ENCODE measurements at regions not wholly inside any gene's neighbourhood (a gene's known extent, or its start where the extent isn't known, plus 50 kb on each side); places are given as distances from the start of the nearest gene placed in this dataset.

DNA sequence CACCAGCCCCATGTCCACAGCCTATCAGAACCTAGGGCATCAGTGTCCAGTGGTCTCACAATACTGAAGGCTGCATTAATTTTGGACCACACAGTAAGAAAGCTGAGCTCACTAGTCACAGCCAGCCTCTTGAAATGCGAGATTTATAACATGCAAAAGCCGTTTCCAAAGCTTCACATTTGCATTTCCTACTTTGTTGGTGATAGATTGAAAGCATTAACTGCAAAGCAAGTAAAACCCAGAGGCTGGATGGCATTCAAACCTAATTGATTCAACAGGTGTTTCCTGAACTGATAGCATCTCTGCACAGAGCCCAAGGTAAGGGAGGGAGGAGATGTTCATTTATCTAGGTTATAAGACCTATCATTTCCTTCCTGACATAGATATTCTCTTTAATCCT lies 410.1 kb downstream of the OMA1 start:
- no peak for DNase-seq (ENCODE audit: low spot score)

DNA sequence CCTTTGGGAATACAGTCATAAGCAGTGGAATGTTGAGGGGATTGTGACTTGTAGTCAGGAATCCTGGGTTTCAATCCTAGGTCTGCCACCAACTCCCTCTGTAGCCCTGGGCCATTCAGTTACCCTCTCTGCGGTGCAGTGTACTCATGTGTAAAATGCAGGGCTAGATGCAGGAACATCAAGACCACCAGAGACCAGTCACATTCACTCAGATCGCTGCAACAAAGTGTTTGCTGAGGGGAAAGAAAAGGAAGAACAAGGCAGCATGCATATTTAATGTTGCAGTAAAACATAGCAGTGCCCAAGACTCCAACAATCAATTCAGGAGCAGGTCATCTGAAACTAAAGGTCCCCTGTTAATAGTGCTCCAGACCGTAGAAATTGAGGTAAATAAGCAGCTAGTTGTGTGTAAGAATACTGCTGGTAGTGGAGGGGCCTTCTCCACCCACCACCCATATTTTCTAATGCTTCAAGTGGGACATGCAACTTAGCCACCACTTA lies 410.7 kb downstream of the OMA1 start:
- DNase-seq (ENCODE audit: low spot score) = no peak

- no peak for DNase-seq (ENCODE audit: low spot score)
Observed at GRCh38 chr1:58133562-58133961, 413.0 kb downstream of the OMA1 start.

DNA sequence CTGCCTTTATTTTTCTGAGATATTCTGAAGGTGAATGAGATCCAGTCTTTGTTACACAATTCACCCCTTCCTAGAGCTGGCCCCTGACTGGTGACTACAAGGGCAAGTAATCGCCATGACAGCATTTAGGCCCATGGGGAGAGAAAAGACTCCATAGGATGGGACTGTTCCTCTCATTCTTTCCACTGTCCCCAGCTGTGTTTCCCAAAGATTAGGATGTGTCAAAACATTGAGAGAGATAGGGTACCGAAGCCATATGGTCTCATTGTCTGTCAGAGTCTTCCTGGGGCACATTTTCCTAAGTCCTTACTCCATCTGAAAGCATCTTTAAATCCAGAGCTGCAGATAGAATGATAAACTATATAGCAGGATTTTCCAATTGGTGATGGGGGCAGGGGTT lies 423.5 kb downstream of the OMA1 start:
- DNase-seq (ENCODE audit: low spot score) = no peak

DNA sequence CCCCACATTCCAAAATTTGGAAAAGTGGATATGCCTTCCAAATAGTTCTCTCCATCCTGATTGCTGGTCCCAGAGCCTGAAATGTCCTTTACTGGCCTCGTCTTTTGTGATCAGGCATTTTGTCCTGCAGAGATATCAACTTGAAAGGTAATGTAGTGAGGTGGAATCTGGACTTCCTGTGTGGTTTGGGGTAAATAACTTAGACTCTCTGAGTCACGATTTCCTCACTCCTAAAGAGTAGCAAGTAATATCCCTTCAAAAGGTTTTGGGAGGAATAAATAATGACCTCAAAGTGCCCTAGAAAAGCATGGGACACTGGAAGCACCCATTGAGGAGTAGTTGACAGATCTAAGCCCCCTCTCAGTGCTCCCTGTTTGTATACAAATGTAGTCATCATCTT lies 426.6 kb downstream of the OMA1 start:
- no peak for DNase-seq (ENCODE audit: low spot score)

DNA sequence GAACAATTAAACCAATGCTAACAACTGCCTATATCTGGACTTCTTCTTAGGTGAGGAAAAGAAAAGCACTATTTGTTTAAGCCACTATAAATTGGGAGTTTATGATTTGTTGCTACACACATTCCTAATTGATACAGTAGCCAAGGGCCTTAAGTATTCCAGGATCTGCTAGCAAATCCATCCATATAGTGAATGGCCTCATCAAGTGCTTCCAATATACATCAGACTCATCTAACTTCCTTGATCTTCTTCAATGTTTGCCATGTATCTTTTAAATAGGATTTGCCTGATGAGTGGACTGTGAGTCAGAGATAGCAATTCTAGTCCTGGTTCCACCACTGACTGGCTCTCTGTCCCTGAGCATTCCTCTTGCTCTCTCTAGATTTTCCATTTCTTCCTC lies 430.2 kb downstream of the OMA1 start:
- DNase-seq (ENCODE audit: low spot score) = no peak

DNA sequence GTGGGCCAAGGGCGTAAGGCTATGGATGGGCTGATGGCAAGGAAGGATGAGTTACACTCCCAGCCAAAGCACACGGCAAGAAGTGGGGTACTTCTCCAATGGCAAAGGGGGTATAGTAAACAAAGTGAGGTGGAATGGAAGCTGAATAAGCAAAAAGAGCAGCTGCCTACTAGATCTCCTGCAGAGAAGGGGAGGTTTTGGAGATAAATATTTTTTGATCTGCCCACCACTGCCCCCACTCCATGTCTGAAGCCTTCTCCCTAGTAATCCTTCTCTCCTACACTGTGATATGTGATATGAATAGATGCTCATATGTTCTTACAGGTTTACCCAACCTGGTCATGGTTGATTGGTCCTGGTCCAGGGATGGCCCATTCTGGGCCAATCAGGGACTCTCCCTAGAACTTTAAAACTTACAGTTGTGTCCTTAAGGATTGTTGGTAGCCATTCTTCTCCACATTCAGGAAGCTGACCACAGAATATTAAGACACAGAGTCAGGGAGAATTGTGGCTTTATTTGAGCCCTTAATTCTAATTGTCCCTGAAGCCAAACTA lies 436.8 kb downstream of the OMA1 start:
- DNase-seq (ENCODE audit: low spot score) = no peak

- no peak for DNase-seq (ENCODE audit: low spot score)
Observed at GRCh38 chr1:58108783-58109182, 437.7 kb downstream of the OMA1 start.

DNA sequence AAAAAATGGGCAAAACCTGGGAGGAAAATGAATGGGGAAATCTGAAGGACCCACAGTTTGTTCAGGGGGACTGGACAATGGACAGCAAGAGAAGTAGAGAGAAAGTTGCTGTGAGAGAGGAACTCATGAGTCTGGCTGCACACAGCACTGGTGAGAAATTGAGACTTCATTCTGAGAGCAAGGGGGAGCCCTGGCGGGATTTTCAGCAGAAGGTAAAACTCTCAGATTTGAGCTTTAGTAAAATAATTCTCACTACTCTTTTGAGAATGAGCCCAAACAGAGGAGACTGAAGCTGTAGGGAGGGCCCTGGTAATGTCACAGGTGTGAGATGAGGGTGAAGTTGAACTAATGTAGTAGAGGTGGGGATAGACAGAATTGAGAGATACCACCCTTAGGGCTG lies 438.6 kb downstream of the OMA1 start:
- no peak for DNase-seq (ENCODE audit: low spot score)

- DNase-seq (ENCODE audit: low spot score) = no peak
Observed at GRCh38 chr1:58104960-58105359, 441.6 kb downstream of the OMA1 start.

- DNase-seq (ENCODE audit: low spot score) = no peak
Observed at GRCh38 chr1:58096714-58097113, 449.8 kb downstream of the OMA1 start.

DNA sequence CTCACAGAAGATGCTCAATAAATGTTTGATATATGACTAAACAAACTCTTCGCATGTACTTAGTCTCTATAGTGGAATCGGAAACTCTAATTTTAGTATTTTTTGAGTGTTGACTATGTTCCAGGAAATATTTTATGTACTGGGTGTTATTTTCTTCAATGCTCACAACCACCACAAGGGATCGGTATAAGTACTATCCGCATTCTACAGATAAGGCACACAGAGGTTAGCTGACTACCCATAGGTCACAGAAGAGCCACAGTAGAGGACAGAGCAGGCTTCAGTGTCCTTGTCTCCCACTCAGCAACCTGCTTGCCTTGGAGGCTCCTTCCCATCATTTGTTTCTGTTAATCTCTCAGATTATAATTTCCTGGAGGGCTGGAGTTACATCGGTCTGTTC lies 451.3 kb downstream of the OMA1 start:
- DNase-seq (ENCODE audit: low spot score) = no peak

DNA sequence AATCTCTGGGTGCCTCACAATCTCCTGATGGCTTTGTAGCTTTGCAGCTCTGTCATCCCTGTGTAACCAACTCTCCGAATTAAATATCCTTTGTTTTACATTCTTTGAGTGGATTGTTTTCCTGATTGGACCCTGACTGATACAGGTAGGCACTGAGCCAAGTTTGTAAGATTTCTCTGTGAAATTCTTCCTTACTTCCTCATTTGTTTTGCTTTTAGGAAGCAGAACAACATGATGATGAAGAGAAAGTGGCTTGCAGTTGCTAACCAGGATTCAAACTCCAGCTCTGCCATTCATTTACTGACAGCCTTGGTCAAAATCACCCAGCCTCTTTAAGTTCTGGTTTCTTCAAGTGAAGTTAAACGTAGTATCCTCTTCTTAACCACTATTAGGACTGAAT lies 452.3 kb downstream of the OMA1 start:
- DNase-seq (ENCODE audit: low spot score) = no peak

DNA sequence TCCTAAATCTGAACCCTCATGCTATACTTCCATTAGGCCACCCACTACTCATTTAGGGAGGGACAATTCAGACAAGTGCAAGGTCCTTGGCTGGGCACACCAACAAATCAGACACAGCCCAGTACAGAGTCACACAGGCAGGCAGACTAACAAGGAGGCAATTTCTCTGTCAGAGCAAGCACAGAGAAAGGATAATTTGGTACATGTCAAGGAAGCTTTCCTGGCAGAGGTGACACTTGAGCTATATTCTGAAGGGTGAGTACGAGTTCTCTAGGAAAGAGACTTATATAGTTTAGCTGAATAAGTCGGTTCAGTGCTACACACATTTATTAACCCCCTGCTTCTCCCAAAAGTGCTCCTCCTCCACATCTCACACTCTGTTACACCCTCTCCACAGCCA lies 455.9 kb downstream of the OMA1 start:
- DNase-seq (ENCODE audit: low spot score) = no peak

DNA sequence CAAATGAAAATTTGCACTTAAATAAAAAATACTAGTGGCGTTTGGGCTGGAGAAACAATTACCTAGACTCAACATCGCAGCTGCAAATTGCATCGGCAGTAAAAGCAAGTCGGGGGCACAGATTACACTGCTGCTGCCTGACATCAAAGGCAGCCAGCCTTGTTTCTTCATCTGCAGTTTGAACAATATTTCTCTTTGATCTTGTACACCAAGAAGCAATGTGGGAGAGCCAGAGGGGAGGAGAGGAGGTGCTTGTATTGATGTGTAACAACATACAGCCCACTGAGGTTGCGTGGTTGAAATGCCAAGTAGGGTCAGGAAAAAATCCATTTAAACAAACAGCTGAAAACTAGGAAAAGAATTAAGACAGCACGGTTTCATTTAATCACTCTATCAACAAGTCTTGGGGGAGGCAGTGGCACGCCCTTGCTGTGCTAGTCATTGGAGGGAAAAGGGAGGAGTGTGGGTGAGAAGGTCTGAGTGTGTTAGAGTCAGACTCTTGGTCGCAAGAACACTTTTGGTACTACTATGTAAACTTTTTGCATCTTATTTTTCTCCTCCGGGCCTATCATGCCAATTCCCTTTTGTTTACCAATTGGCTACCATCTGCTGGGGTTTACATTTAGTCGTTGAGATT lies 456.5 kb downstream of the OMA1 start:
- no peak for DNase-seq (ENCODE audit: low spot score)

DNA sequence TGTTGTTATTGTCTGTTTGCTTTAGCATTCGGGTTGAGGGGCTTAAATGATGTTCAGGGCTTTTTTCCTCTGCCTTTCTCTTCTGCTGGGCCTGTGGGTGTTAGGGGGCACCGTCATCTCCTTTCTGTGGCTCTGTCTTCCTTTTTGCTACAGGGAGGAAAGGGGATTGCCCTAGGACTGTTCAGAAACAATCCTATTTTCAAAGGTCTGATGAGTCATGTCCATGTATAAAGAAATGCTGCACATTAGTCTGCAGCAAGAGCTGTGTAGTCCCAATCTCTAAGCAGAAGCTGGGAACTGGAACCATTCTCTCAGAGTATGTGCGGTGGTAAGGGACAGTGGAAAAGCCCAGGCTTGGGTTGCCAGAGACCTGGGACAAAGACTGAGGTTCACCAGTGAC lies 462.3 kb downstream of the OMA1 start:
- no peak for DNase-seq (ENCODE audit: low spot score)

- DNase-seq (ENCODE audit: low spot score) = no peak
Observed at GRCh38 chr1:58082596-58082995, 463.9 kb downstream of the OMA1 start.

DNA sequence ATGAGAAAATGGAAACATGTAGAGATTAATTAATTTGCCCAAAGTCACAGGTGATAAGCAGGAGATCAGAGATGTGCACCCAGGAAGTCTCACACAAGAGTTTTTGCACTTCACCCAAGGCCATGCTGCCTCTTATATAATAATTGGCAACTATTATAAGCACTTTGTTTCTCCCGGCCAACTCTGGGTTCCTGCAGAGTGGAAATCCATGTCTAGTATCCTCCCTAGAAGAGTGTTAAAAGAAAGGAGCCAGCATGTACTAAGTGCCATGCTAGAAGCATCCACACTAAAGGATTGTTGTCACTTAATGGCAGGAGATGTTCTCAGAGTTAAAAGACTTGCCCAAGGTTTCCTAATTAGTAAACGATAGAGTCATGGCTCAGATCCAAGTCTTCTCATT lies 470.3 kb downstream of the OMA1 start:
- no peak for DNase-seq (ENCODE audit: low spot score)

DNA sequence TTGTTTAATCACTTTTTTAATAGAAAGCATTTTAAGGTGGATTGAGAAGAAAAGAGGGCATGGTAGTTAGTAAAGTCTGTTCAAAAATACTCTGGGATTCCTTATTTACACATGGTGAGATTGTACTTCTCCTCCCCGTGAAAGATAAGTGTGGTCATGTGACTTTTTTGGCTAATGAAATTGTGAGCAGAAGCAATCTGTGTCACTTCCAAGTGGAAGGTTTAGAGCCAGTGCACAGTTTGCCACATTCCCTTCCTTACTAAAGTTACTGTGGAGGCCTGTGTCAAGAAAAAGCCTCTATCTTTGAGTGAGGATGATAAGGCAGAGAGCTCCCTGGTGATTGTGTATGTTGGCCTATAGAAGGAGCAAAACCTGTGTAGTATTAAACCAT lies 471.3 kb downstream of the OMA1 start:
- DNase-seq (ENCODE audit: low spot score) = no peak

GRCh38 chr1:58072450-58072849 lies 474.1 kb downstream of the OMA1 start:
- DNase-seq (ENCODE audit: low spot score) = no peak

DNA sequence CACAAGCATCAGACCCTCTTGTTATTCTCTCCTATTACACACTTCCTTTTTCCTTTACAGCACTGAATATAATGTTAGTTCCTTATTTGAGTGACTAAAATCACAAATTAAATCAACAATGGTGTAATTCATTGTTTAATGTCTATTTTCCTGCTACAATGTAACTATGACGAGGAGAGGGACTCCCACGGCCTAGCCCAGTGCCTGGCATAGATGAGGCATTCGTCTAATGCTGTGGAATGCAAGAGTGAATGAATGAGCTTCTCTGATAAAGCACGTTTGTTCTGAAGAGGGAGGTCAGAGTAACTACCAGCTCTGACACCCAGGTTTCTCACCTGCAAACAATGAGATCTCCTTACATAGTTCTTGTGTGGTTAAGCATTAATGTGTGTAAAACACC lies 479.4 kb downstream of the OMA1 start:
- DNase-seq (ENCODE audit: low spot score) = no peak

DNA sequence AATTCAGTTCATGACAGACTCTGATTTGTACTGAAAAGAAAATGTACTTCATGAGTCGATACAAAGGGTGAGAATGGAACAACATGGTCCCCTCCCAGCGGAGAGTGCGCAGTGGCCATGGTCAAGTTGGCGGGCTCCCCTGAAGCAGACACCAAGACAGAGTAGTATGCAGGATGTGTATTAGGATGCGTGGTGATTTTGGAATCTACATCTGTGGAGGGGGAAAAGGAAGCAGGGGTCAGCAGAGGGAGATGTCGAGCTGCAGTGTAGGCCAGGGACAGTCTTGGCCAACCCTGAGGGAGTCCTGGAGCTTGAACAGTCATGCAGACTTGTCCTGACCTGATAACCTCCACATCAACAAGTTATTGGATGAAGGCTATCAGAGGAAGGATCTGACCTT lies 481.0 kb downstream of the OMA1 start:
- no peak for DNase-seq (ENCODE audit: low spot score)

GRCh38 chr1:58064166-58064565 lies 482.4 kb downstream of the OMA1 start:
- no peak for DNase-seq (ENCODE audit: low spot score)

DNA sequence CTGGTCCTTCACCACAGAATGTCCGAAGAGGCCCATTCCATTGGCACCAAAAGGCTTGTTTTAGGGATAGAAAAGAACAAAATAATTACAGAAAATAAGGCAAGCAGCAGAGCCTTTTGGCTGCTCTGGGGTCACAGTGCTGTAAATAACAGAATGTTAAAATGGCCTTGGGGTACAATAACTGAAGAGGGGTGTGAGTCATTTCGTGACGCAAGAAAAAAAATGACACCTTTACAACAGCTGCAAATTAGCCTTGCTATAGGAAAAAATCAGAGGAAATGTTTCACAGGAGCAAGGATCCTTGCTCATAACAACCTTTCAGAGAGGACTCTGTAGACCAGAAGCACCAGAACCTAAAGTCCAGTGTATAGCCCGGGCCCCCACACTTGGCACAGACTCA lies 483.4 kb downstream of the OMA1 start:
- DNase-seq (ENCODE audit: low spot score) = no peak
